ENCODE measurements at regions not wholly inside any gene's neighbourhood (a gene's known extent, or its start where the extent isn't known, plus 50 kb on each side); places are given as distances from the start of the nearest gene placed in this dataset.
"Not testable (repeated sequence)": the region's sequence is repeated elsewhere in the genome, so short reads cannot be mapped to it uniquely, and the experiment has no call there.

DNA sequence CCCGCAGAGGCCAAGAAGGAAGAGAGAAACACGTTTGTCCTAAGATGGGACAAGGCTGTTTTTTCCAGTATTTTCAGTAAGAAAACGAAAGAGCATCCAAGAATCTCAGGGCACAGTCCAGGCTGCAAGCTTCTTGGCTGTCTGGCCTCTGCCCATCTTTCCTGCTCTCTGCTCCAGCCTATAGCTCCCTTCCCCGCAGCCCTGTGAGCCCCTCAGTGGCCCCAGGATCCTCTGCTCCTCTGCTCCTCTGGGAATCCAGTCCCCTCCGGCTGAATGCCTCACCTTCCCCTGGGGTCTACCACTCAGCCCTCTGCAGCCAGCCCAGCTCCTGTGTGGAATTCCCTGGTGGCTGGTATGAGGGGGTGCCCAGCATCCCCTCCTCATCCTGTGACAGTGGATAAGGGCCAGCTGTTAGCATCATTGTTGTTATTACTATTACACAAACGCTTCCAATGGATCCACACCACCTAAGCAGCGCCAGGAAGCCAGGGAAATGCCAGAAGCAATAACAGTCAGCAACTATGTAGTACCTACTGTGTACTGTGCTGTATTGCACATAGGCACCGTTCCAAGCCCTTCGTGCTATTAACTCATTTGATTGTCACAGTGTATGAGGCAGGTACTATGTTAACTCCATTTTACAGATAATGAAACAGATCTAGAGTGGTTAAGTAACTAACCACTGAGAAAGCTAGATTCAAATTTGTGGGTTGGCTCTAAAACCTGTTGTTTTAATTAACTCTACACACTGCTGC is 60.3 kb upstream of the PTPN1 start:
- Histone ChIP-seq H3K9ac (ENCODE audit: low read depth in 1 of 2, low read length in 2 of 2) (no peak overlapping the region), H3K36me3 (ENCODE audit: control insufficient read depth in 1 of 2, insufficient read depth in 2 of 2, low read length in 2 of 2) (no peaks in the 10 kb centered on the region), H3K27ac (ENCODE audit: low read depth, low read length) (no peak overlapping the region), H3K9me3 (ENCODE audit: control insufficient read depth in 1 of 2, low read length in 2 of 2) (no peaks in the 10 kb centered on the region), H3K4me1 (ENCODE audit: control insufficient read depth in 1 of 2, insufficient read depth in 2 of 2, low read length in 2 of 2) (peaks cover 30 to 38% of the 10 kb centered on the region in 2 donors), H3K27me3 (ENCODE audit: control insufficient read depth in 1 of 2, insufficient read depth in 2 of 2, low read length in 2 of 2) (no peaks in the 10 kb centered on the region), H3K4me3 (ENCODE audit: low read depth in 1 of 2, low read length in 2 of 2) (no peak overlapping the region)

DNA sequence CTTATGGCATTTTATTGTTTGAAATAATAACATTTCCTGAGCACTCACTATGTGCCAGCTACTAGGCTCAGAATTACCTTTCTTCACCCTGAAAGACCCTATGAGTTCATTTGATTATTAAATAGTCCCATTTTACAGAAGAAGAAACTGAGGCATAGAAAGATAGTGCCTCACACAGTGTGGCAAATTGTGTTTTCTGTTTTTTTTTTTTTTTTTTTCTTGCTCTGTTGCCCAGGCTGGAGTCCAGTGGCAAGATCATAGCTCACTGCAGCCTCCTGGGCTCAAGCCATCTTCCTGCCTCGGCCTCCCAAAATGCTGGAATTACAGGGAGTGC is 59.7 kb upstream of the PTPN1 start:
- Histone ChIP-seq H3K4me3 (ENCODE audit: low read depth in 1 of 2, low read length in 2 of 2) (no peak overlapping the region), H3K27me3 (ENCODE audit: control insufficient read depth in 1 of 2, insufficient read depth in 2 of 2, low read length in 2 of 2) (no peaks in the 10 kb centered on the region), H3K9me3 (ENCODE audit: control insufficient read depth in 1 of 2, low read length in 2 of 2) (no peaks in the 10 kb centered on the region), H3K4me1 (ENCODE audit: control insufficient read depth in 1 of 2, insufficient read depth in 2 of 2, low read length in 2 of 2) (peaks cover 30 to 38% of the 10 kb centered on the region in 2 donors), H3K27ac (ENCODE audit: low read depth, low read length) (no peak overlapping the region), H3K9ac (ENCODE audit: low read depth in 1 of 2, low read length in 2 of 2) (no peak overlapping the region), H3K36me3 (ENCODE audit: control insufficient read depth in 1 of 2, insufficient read depth in 2 of 2, low read length in 2 of 2) (no peaks in the 10 kb centered on the region)

- H3K27ac ChIP-seq (ENCODE audit: low read depth, low read length), result peak overlapping the region; percentile 1
- H3K4me1 ChIP-seq (ENCODE audit: control insufficient read depth in 1 of 2, insufficient read depth in 2 of 2, low read length in 2 of 2), result peaks cover 37 to 39% of the 10 kb centered on the region in 2 donors
- peak overlapping the region; percentile 26 to 52 for H3K9ac ChIP-seq (ENCODE audit: low read depth in 1 of 2, low read length in 2 of 2)
- H3K9me3 ChIP-seq (ENCODE audit: control insufficient read depth in 1 of 2, low read length in 2 of 2), result no peaks in the 10 kb centered on the region
- no peaks in the 10 kb centered on the region for H3K27me3 ChIP-seq (ENCODE audit: control insufficient read depth in 1 of 2, insufficient read depth in 2 of 2, low read length in 2 of 2)
- H3K4me3 ChIP-seq (ENCODE audit: low read depth in 1 of 2, low read length in 2 of 2), result peak overlapping the region; percentile 7 to 51
- no peaks in the 10 kb centered on the region for H3K36me3 ChIP-seq (ENCODE audit: control insufficient read depth in 1 of 2, insufficient read depth in 2 of 2, low read length in 2 of 2)
These were observed 59.1 kb upstream of the PTPN1 start for GRCh38 chr20:50450881-50451752.

- not testable (repeated sequence) for H3K9me3 ChIP-seq (ENCODE audit: control insufficient read depth in 1 of 2, low read length in 2 of 2); H3K27ac ChIP-seq (ENCODE audit: low read depth, low read length); H3K36me3 ChIP-seq (ENCODE audit: control insufficient read depth in 1 of 2, insufficient read depth in 2 of 2, low read length in 2 of 2); H3K4me3 ChIP-seq (ENCODE audit: low read depth in 1 of 2, low read length in 2 of 2); H3K27me3 ChIP-seq (ENCODE audit: control insufficient read depth in 1 of 2, insufficient read depth in 2 of 2, low read length in 2 of 2); H3K9ac ChIP-seq (ENCODE audit: low read depth in 1 of 2, low read length in 2 of 2)
- peaks cover 38 to 44% of the 10 kb centered on the region in 2 donors for H3K4me1 ChIP-seq (ENCODE audit: control insufficient read depth in 1 of 2, insufficient read depth in 2 of 2, low read length in 2 of 2)
These were observed 58.3 kb upstream of the PTPN1 start for GRCh38 chr20:50451792-50452425.

DNA sequence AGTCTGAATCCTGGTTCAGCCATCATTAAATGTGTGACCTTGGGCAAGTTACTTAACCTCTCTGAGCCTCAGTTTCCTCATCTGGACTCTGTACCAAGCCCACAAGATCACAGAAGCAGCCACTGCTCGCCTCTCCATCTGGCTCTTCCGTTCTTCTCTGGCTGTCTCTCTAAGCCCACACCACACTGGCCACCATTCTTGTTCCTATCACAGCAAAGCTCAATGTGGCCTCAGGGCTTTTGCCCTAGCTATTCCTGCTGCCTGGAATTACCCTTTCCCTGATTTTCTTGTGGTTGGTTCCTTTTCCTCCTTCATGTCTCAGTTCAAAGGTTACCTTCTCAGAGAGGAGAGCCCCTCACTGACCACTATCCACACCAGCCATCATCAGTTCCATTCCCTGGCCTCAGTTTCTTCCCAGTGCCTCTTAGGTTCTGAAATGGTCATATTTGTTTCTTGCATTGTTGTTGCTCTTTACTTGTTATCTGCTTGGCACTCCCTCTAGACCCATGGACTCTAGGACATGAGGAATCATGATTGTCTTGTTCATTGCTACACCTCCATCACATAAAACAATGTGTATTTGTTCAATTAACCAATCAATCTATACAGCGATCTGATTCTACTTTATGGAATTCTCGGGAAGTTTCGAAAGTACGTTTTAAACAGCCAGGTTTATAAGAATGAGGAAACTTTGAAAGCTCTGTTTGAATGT is 56.5 kb upstream of the PTPN1 start:
- H3K4me3 ChIP-seq (ENCODE audit: low read depth in 1 of 2, low read length in 2 of 2), result no peak overlapping the region
- no peaks in the 10 kb centered on the region for H3K9me3 ChIP-seq (ENCODE audit: control insufficient read depth in 1 of 2, low read length in 2 of 2)
- peaks cover 41% of the 10 kb centered on the region in 2 donors for H3K4me1 ChIP-seq (ENCODE audit: control insufficient read depth in 1 of 2, insufficient read depth in 2 of 2, low read length in 2 of 2)
- H3K27ac ChIP-seq (ENCODE audit: low read depth, low read length), result no peak overlapping the region
- no peaks in the 10 kb centered on the region for H3K36me3 ChIP-seq (ENCODE audit: control insufficient read depth in 1 of 2, insufficient read depth in 2 of 2, low read length in 2 of 2)
- H3K27me3 ChIP-seq (ENCODE audit: control insufficient read depth in 1 of 2, insufficient read depth in 2 of 2, low read length in 2 of 2), result no peaks in the 10 kb centered on the region
- H3K9ac ChIP-seq (ENCODE audit: low read depth in 1 of 2, low read length in 2 of 2), result no peak overlapping the region

- peaks cover 37 to 39% of the 10 kb centered on the region in 2 donors for H3K4me1 ChIP-seq (ENCODE audit: control insufficient read depth in 1 of 2, insufficient read depth in 2 of 2, low read length in 2 of 2)
- H3K36me3 ChIP-seq (ENCODE audit: control insufficient read depth in 1 of 2, insufficient read depth in 2 of 2, low read length in 2 of 2); H3K27ac ChIP-seq (ENCODE audit: low read depth, low read length); H3K4me3 ChIP-seq (ENCODE audit: low read depth in 1 of 2, low read length in 2 of 2); H3K9ac ChIP-seq (ENCODE audit: low read depth in 1 of 2, low read length in 2 of 2); H3K27me3 ChIP-seq (ENCODE audit: control insufficient read depth in 1 of 2, insufficient read depth in 2 of 2, low read length in 2 of 2); H3K9me3 ChIP-seq (ENCODE audit: control insufficient read depth in 1 of 2, low read length in 2 of 2): not testable (repeated sequence)
These were observed 54.9 kb upstream of the PTPN1 start for GRCh38 chr20:50455245-50455644.

DNA sequence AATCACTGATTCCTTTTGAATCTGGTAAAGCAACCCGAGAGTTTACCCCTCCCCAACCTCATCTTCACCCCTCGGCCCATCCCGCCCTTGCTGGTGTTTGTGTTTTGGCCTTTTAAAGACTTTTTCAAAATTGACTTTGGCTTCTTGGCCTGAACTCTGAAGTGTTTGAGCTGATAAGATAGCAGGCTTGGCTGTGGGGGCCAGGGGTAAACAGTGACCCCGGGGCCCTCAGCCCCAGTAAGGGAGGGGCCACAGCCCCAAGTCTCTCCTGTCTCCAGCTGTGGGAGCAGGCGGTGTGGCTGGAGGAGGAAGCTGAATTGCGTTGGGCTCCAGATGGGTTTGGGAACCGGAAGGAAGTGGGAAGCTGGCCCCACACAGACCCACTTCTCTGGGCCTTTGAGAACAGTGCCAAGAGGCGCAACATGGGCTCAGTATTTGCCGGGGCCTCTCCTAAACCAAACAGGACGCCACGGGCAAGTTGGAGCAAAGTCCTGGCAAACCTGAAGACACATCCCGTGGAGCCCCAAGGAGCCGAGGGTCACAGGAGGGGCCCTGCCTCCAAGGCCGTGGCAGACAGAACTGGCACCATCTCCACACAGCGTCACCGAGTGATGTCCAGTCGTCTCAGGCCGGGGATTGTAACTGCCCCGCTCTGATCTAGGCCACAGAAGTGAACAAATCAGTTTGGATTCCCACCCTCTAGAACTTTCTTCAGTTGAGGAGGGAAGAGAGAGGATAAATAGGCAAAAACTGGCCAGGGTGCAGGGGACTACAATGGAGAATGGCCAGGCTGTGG is 54.3 kb upstream of the PTPN1 start:
- Histone ChIP-seq H3K9me3 (ENCODE audit: control insufficient read depth in 1 of 2, low read length in 2 of 2) (no peaks in the 10 kb centered on the region), H3K27me3 (ENCODE audit: control insufficient read depth in 1 of 2, insufficient read depth in 2 of 2, low read length in 2 of 2) (no peaks in the 10 kb centered on the region), H3K36me3 (ENCODE audit: control insufficient read depth in 1 of 2, insufficient read depth in 2 of 2, low read length in 2 of 2) (no peaks in the 10 kb centered on the region), H3K4me1 (ENCODE audit: control insufficient read depth in 1 of 2, insufficient read depth in 2 of 2, low read length in 2 of 2) (peaks cover 38 to 42% of the 10 kb centered on the region in 2 donors), H3K9ac (ENCODE audit: low read depth in 1 of 2, low read length in 2 of 2) (peak overlapping the region in 1 of 2 donors; percentile 48), H3K27ac (ENCODE audit: low read depth, low read length) (no peak overlapping the region), H3K4me3 (ENCODE audit: low read depth in 1 of 2, low read length in 2 of 2) (no peak overlapping the region)

DNA sequence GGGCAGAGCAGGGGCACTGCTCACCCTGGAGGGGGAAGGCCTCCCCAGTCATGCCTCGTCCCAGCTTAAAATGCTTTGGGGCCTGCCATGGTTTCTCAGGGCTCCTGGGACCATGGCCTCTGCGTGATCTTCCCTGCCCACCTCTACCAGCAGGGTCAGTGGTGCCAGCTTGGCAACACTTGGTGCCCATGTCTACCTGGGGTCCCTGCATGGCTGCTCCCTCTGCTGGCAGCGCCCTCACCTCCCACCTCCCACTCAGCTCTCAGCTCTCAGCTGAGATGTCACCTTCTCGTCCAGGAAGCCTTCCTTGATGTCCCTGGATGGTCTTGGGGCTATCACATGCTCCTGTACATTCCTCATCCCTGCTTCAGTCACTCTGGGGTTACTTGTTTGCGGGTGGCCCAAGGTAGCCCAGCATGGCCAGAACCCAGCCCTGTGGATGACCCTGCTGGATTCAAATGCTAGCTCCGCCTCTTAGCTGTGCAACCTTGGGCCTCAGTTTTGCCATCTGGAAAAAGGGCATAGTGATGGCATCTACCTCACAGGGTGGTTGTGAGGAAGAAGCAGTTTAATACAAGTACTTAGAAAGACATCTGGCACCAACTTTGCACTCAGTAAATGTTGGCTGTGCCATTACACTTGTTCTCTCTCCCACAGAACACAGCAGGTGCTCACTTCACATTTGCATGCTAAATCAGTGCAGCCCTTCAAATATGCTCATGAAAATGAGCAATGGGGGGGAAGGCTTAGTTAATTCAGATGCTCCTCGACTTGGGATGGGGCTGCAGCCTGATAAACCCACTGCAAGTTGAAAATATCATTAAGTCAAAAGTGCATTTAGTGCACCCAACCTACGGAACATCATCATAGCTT is 53.5 kb upstream of the PTPN1 start:
- no peak overlapping the region for H3K27ac ChIP-seq (ENCODE audit: low read depth, low read length)
- H3K9ac ChIP-seq (ENCODE audit: low read depth in 1 of 2, low read length in 2 of 2), result no peak overlapping the region
- H3K27me3 ChIP-seq (ENCODE audit: control insufficient read depth in 1 of 2, insufficient read depth in 2 of 2, low read length in 2 of 2), result no peaks in the 10 kb centered on the region
- no peaks in the 10 kb centered on the region for H3K36me3 ChIP-seq (ENCODE audit: control insufficient read depth in 1 of 2, insufficient read depth in 2 of 2, low read length in 2 of 2)
- no peaks in the 10 kb centered on the region for H3K9me3 ChIP-seq (ENCODE audit: control insufficient read depth in 1 of 2, low read length in 2 of 2)
- H3K4me3 ChIP-seq (ENCODE audit: low read depth in 1 of 2, low read length in 2 of 2), result no peak overlapping the region
- H3K4me1 ChIP-seq (ENCODE audit: control insufficient read depth in 1 of 2, insufficient read depth in 2 of 2, low read length in 2 of 2), result peaks cover 32 to 37% of the 10 kb centered on the region in 2 donors

Data from duodenal mucosa (tissue), 2 donors.